HG02943 (cell line): ENCODE measurements at regions not wholly inside any gene's neighbourhood (a gene's known extent, or its start where the extent isn't known, plus 50 kb on each side); places are given as distances from the start of the nearest gene placed in this dataset.
"Not testable (repeated sequence)": the region's sequence is repeated elsewhere in the genome, so short reads cannot be mapped to it uniquely, and the experiment has no call there.

Experiments
- ATAC-seq: cut with Tn5 transposase; IDR thresholded peaks from one replicate; pipeline ENCODE4 v1.9.1; 2021; ENCODE audit warnings: mild to moderate bottlenecking, low read depth, moderate library complexity; ENCODE audit not compliant: unreplicated experiment

- ATAC-seq: no peak
Observed at GRCh38 chr1:3989465-3989864, 89.4 kb upstream of the C1orf174 start.

- ATAC-seq: no peak
Observed at GRCh38 chr1:3992103-3992556, 92.1 kb upstream of the C1orf174 start.

DNA sequence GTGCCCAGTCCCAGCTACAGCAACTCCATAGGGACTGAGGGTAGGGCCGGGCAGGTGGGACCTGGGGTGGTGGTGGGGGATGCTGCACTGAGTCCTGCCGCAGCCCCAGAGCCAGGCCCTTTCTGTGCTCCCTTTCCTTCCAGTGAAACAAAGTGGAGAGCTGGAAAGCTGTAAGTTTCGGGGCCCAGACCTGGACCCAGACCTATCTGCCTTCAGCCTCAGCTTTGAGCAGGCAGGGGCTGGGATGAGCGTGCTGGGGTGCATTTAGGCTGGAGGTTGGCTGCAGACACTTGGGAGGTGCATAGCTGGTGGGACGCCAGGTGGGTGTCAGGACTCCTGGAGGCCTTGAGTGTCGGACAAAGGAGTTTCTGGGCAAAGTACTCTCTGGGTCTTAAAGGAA, 92.7 kb upstream of the C1orf174 start:
- no peak for ATAC-seq

GRCh38 chr1:3993619-3994375, 93.7 kb upstream of the C1orf174 start:
- ATAC-seq: no peak

DNA sequence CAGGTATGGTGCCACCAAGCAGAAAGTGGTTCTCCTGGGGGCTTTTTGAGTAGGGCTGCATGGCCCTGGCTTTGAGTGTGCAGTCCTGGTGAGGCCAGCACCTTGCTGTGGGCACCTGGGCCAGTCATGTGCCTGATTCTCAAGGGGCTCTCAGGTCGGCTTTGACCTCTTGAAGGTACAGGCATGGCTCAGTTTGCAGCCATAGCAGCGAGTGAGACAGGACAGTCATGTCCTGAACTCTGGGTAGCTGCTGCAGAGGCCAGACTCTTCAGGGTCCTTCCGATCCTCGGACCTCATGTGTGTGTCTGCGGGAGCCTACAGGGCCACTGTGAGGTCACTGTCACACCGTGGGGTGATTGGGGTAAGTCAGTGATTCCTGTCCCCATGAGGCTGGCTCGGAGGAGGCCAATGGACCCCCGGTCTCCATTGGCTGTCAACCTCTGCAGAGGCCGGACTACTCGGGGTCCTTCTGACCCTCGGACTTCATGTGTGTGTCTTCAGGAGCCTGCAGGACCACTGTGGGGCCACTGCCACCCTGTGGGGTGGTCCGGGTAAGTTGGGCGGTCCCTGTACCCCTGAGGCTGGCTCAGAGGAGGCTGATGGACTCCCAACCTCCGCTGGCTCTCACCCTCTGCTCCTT, 95.2 kb upstream of the C1orf174 start:
- no peak for ATAC-seq

- no peak for ATAC-seq
Observed at GRCh38 chr1:3996846-3997705, 97.0 kb upstream of the C1orf174 start.

DNA sequence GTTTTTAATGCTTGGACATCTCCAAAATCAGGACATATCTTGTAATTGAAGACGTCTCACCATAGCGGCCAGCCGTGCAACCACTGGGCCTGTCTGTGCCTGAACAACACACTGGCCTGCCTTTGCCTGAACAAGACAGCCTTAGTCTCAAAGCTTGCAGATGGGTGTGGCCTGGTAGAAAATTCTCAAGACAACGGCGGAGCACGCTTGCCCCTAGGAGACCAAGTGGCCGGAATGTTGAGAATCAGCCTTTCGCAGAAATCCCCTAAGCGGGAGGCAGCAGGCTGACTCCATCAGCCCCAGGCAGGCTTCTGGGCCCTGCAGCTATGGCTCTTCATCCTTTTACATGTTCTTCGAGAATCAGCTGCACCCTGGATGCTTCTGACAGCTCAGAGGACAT, 98.0 kb upstream of the C1orf174 start:
- no peak for ATAC-seq

DNA sequence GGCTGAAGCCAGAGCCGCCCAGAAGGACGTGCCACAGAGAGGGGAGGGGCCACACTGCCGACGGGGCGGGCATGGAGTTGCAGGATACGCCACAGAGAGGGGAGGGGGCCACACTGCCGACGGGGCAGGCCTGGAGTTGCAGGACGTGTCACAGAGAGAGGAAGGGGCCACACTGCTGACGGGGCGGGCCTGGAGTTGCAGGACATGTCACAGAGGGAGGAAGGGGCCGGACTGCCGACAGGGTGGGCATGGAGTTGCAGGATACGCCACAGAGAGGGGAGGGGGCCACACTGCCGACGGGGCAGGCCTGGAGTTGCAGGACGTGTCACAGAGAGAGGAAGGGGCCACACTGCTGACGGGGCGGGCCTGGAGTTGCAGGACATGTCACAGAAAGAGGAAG, 99.4 kb upstream of the C1orf174 start:
- ATAC-seq: not testable (repeated sequence)

- no peak for ATAC-seq
Observed at GRCh38 chr1:3999941-4000735, 100.1 kb upstream of the C1orf174 start.

- ATAC-seq: no peak
Observed at GRCh38 chr1:4000811-4001251, 100.8 kb upstream of the C1orf174 start.

DNA sequence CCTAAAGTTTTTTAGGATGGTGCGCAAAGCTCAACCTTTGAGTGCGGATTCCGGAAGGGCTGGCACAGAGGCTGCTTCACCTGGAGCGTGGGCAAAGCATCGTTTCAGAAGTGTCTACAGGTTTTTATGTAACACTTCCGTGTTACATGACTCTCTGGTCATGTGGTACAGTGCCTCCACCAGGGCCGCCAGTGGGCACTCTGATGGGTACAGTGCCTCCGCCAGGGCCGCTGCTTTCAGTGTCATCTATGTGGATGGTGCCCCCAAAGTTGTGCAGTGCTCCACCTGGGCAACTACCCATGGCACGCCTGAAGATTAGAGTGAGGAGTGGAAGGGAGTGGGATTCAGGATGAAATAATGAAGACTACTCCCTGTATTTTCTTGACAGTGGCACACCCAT, 101.4 kb upstream of the C1orf174 start:
- ATAC-seq: no peak

- ATAC-seq: no peak
Observed at GRCh38 chr1:4002061-4002521, 102.0 kb upstream of the C1orf174 start.

DNA sequence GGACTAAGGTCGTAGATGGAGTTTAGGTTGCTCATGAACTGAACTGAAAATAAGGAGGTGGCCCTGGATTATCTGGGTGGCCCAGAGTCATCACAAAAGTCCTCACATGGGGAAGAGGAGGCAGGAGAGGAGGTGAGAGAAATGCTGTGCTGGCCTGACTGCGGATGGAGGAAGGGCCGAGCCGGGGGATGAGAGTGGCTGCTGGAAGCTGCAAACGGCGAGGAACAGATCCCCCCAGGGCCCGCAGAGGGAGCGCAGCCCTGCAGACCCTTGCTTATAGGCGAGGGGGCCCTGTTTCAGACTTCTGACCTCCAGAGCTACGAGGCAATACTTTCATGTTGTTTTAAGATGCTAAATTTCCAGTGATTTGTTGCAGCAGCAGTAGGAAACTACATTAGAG, 102.7 kb upstream of the C1orf174 start:
- ATAC-seq: no peak

DNA sequence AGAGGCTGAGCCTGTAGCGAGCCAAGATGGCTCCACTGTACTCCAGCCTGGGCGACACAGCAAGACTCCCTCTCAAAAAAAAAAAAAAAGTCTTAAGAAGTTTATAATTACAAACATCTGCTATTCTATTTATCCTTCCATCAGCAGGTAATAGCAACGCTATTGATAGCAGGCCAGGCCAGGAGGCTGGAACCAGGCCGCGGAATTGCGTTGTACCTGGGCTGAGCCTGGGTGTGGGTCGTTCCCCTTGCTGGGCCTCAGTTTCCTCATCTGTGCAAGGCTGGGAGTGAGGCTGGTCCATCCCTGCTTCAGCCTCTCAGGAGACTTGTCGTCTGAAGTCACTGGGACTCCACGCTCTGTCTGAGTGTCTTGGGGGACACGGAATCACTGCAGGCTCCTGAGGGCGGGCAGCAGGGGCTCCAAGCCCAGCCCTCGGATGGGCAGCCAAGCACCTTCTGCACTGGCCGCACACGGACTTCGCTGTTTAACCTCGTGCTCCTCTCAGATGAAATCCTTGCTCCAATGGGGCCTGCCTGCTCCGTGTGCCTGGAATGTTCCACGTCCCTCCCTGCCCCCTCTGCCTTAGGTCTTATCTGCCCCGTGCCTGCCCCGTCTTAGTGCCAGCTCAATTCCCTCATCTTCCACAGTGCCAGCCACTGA, 103.9 kb upstream of the C1orf174 start:
- ATAC-seq: no peak

GRCh38 chr1:4004635-4005430, 104.8 kb upstream of the C1orf174 start:
- no peak for ATAC-seq

DNA sequence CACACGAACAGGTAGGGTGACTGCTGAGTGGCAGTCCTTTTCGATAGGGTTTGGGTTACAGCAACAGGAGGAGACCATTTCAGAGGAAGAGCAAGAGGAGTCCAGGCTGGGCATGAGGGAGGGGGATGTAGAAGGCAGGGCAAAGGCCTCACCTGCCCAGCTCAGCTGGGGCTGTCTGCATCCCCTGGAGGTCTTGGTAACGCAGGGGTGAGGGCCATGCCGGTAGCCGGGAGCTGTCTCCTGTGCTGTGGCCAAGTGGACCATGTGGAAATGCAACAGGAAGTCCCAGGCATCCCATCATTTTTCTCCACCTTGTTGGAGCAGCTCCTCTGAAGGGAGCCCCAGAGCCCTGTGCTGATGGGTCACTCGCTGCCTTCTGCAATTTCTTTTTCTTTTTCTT, 105.4 kb upstream of the C1orf174 start:
- no peak for ATAC-seq

GRCh38 chr1:4006676-4007374, 106.8 kb upstream of the C1orf174 start:
- no peak for ATAC-seq

DNA sequence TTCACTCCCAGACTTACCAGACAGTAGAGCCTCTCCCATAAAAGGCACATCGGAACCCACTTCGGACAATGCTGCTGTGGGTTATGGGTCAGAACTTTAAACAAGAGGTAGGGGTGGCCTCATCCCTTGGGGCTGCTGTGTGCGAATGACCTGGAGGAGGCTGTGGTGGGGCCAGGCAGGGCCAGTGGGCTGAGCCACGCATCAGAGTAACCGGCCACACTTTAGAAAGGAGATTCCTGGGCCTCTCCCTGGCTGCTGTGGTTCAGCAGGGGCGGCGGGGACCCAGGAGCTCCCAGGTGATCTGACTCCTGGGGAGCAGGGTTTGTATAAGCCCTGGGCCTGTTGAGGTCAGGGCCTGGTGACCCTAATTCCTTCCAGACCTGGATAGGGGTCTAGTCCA, 110.2 kb upstream of the C1orf174 start:
- ATAC-seq: no peak
